ENCODE measurements at regions not wholly inside any gene's neighbourhood (a gene's known extent, or its start where the extent isn't known, plus 50 kb on each side); places are given as distances from the start of the nearest gene placed in this dataset.

- TF ChIP-seq CHD7 (IDR thresholded peaks at IDR 0.05; ENCODE audit: insufficient replicate concordance, low read length) (no peak), POU5F1 (IDR thresholded peaks at IDR 0.05; ENCODE audit: low read depth, low read length) (no peak), RNF2 (IDR thresholded peaks at IDR 0.05; ENCODE audit: borderline replicate concordance, low read depth, low read length, missing control alignments, poor library complexity, severe bottlenecking) (no peak)
These were observed 307.8 kb upstream of the USP24 start (continued) for GRCh38 chr1:55522982-55523381.
